NCI-H774 (cell line): ENCODE measurements at regions not wholly inside any gene's neighbourhood (a gene's known extent, or its start where the extent isn't known, plus 50 kb on each side); places are given as distances from the start of the nearest gene placed in this dataset.

Source experiments
- DNase-seq: peaks from one replicate; lab custom pipeline; 2025; lab: John Stamatoyannopoulos, UW

GRCh38 chr2:122390406-122390805 is 635.0 kb downstream of the TSN start:
- DNase-seq, result no peak

GRCh38 chr2:122391726-122392125 is 636.3 kb downstream of the TSN start:
- DNase-seq, result no peak

DNA sequence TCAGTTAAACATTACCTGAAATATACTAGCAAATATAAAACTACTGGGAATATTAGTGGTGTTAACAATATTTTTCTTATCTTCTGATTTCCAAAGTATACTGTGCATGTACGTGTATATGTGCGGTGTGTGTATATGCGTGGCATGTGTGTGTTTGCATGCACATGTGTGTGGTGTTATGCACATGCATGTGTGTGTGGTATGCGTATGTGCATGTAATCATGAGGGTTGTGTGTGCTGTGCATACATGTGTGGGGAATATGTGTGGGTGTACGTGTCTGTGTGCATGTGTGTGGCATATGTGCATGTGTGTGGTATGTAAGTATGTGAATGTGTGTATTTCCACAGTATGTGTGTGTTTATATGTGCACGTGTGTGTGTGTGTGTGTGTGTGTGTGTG is 640.2 kb downstream of the TSN start:
- no peak for DNase-seq

DNA sequence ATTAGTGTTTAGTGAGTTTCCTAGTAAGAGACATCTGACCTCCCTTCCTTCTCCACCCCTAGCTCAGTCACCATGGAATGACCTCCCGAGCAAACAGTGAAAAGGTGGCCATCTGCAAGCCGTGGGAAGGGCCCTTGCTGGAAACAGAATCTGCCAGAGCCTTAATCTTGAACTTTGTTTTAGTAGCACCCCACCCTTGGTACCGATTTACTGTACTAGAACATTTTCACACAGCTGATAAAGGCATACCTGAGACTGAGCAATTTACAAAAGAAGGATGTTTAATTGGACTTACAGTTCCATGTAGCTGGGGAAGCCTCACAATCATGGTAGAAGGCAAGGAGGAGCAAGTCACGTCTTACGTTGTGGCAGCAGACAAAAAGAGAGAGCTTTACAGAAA is 655.8 kb downstream of the TSN start:
- DNase-seq, result no peak

DNA sequence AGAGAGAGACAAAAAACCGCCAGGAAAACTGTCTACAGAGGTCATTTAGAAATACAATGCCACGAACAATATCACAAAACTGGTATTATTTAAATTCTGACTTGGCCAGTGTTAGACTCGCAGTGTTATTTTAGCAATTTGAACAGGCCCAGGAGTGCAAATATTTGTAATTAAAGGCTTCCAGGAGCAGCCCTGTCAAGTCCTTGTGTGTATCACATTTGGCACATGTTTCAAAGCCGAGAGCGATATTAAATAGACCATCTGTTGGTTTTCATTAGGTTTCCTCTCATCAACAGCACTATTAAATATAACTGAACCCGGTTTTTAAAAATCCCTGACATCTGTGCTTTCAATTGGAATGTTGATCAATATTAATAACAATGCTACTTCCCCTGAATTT is 656.9 kb downstream of the TSN start:
- DNase-seq, result peak; percentile 44

- DNase-seq, result no peak
These were observed 659.5 kb downstream of the TSN start for GRCh38 chr2:122414902-122415301.

- DNase-seq, result no peak
These were observed 661.7 kb downstream of the TSN start for GRCh38 chr2:122417114-122417513.

DNA sequence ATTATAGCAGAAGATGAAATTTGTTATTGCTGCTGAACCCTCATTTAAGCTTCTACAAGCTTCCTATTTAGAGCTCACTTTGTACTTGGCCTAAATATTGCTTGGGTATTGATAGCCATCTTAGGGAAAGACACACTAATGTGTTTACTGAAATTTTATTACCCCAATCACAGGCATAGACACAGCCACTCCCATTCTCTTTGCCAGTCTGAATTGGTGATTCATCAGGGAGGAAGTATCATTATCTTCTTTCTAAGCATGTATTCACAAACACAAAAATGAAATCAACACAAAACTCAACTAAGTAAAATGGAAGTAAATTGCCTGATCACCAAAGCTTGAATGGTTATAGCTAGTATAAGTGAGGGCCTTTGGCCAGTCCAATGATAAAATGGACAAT is 666.3 kb downstream of the TSN start:
- no peak for DNase-seq

DNA sequence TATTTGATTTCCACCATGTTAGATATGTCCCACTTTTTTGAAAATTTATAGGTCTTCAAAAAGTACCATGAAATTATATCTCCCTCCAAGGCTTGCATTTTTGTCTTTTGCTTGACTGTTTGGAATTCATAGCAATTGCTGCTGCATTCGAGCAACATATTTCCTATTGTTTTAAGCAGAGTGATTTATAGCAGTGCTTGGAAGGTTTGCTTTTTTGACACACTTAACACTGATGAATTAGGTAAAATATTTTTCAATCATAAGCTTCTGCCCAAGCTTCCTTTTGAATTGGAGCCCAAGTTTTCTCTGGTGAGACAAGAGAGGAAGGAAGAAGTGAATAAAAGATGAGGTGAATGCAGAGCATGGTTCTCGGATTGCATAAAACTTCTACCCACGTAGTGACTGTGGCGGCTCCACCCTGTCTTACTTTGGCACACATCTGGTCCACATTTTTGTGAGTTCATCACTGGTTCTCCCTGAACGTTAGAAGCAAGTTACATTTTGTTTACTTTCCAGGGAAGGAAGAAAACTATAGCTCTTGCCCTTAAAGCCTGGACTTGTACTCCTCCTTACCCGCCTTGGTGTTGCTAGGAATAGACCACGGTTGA is 667.0 kb downstream of the TSN start:
- no peak for DNase-seq

GRCh38 chr2:122423934-122424333 is 668.5 kb downstream of the TSN start:
- DNase-seq, result no peak

DNA sequence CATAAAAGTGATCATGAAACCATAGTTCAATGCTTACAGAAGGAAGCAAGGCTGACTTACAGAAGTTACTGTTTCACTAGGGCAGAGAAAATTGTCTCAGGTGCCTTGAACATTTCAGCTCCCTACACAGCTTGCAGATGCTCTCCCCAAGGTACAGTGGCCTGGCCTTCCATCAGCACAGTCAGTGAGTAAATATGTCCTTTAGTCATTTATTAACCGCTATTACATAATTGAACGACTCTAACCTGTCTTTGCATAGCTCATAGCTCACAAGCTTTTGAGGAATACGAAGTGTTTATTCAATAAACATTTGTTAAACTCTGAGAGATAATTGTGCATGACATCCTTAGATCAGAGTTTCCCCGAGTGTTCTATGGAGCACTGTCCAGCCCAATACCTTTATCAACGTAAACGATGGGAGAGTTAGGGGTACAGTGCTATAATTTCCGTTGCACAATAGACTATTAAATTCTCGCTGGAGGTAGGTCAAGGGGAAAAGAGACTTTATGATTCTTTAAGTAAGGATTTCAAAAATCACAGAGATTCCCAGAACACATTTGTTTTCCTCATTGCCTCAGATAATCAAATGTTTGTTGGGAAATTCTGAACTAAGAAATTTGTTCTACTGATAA is 677.8 kb downstream of the TSN start:
- no peak for DNase-seq

- DNase-seq, result no peak
These were observed 689.6 kb downstream of the TSN start for GRCh38 chr2:122445003-122445402.

GRCh38 chr2:122446761-122447160 is 691.3 kb downstream of the TSN start:
- no peak for DNase-seq

GRCh38 chr2:122447237-122447636 is 691.8 kb downstream of the TSN start:
- DNase-seq, result no peak

GRCh38 chr2:122451040-122451439 is 695.6 kb downstream of the TSN start:
- no peak for DNase-seq

DNA sequence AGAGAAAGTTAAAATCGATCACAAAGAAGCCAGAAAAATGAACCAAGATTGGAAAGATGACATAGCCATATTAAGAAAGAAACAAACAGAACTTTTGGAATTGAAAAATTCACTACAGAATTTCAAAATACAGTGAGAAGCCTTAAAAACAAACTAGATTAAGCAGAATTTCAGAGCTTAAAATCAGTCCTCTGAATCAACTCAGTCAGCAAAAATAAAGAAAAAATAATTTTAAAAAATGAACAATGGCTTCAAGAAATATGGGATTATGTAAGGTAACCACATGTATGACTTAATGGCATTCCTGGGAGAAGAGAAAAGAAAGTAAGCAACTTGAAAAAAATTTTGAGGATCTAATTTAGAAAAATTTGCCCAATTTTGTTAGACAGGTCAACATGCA is 696.2 kb downstream of the TSN start:
- DNase-seq, result no peak

DNA sequence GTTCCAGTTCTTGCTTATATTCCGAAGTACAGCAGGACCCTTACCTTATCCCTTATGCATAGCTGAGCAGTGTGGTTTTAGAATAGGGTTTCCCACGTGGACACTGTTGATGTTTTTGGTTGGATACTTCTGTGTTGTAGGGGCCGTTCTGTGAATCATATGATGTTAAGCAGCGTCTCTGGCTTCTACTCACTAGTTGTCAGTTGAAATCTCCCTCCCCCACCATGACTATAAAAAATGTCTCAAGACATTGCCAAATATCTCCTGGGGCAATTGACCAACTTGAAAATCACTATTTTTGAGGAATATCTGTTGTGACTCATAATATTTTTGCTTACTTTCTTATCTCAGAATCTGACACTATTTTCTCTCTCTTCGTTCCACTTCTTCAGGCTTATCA is 713.7 kb downstream of the TSN start:
- DNase-seq, result no peak

GRCh38 chr2:122471753-122472152 is 716.3 kb downstream of the TSN start:
- no peak for DNase-seq

DNA sequence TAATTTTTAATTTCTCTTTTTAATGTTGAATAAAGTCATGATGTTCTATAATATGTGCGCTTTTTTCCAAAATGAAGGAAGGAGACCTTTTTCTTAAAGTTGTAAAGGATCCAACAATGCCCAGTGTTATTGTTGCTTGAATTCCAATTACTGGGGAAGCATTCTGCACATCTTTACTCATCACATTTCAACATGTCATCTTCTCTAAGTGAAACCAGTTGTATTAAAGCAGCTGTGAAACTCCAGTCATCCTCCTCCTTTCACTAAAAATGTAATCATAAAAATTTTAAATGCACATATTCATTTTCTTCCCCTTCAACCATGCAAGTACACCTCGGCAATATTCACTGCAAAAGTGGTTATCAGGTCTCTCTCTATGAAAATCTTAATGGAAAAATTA is 722.7 kb downstream of the TSN start:
- DNase-seq, result no peak

GRCh38 chr2:122478771-122479170 is 723.3 kb downstream of the TSN start:
- DNase-seq, result no peak

DNA sequence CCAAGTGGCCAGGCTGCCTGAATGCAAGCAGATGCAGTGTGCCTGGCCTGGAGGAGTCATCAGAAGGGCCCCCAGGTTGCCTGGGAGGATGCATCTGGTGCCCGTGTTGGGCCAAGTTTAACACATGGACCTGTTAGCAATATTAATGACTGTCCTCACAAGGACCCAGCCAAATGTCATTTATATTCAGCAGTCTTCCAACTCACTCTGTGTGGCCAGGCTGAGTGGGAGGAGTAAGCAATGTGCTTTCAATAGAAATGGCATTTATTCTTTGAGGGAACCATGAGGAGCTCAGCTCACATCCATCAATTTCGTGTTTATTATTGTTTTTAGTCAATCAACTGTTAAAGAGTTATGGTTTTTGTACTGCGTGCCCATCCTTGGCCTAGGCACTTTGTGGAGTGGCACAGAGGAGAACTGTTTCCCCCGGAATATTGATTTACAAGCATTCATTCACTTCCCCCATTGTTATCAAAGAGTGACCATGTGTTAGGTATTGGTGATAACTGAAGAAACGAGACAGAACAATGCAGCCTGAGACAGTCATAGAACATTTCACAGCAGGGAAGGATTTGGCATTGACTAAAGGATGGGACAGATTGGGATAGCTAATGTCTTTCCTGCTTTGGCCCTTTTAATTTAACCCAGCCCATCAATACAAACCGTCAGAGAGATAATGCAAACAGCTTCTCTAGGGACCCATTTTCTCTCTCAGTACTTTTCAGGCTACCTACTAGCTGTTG is 725.2 kb downstream of the TSN start:
- DNase-seq, result no peak

- DNase-seq, result no peak
These were observed 725.8 kb downstream of the TSN start for GRCh38 chr2:122481244-122481622.

DNA sequence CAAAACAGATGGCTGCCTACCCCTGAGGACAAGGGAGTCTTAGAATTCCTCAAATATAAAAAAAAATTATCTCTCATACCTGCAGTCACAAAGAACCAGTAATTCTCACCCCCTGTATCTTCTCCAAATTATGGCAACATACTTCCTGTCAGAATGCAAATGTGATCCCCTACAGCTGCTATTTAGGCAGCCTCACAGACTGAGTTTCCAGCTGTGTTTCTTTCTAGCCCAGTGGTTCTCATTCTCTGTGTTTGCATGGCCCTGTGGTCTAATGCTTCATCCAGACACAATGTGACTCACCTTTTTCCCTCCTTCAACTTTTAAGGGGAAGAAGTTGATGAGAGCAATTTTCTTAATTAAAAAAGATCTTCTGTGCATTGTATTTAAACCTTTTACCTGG is 726.3 kb downstream of the TSN start:
- DNase-seq, result no peak

- no peak for DNase-seq
These were observed 730.6 kb downstream of the TSN start for GRCh38 chr2:122486086-122486485.
